ENCODE measurements at regions not wholly inside any gene's neighbourhood (a gene's known extent, or its start where the extent isn't known, plus 50 kb on each side); places are given as distances from the start of the nearest gene placed in this dataset.

GRCh38 chr1:238649200-238649599 lies 737.2 kb upstream of the CHRM3 start:
- TF ChIP-seq CTCF (IDR thresholded peaks at IDR 0.05) (no peak), EZH2 (IDR thresholded peaks at IDR 0.05; ENCODE audit: borderline replicate concordance, insufficient read depth, low read depth, low read length, poor library complexity, severe bottlenecking) (no peak)

Data from B cell (primary cell).